GM18520 (cell line): ENCODE measurements at regions not wholly inside any gene's neighbourhood (a gene's known extent, or its start where the extent isn't known, plus 50 kb on each side); places are given as distances from the start of the nearest gene placed in this dataset.

Experiments used
- ATAC-seq: cut with Tn5 transposase; IDR thresholded peaks from one replicate; pipeline ENCODE4 v1.9.1; 2021; ENCODE audit not compliant: unreplicated experiment

GRCh38 chr7:22913158-22913557 lies 90.5 kb upstream of the TOMM7 start:
- no peak for ATAC-seq

GRCh38 chr7:22911889-22912288 lies 89.2 kb upstream of the TOMM7 start:
- ATAC-seq: no peak

DNA sequence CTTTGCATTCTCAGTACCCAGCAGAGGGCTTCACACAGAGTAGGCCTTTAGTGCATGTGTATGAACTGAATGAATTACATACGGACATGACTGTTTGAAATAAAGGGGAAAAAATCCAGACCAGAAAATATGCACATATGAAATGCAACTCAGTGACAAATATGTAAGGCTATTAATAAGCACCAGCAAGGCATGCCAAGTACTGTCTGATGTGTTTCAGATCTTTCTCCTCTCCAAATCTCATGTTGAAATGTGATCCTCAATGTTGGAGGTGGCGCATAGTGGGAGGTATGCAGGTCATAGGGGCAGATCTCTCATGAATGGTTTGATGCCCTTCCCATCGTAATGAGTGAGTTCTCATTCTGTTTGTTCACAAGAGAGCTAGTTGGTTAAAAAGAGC lies 87.3 kb upstream of the TOMM7 start:
- no peak for ATAC-seq

- no peak for ATAC-seq
These were observed 85.2 kb upstream of the TOMM7 start for GRCh38 chr7:22907805-22908204.

- no peak for ATAC-seq
These were observed 78.1 kb upstream of the TOMM7 start for GRCh38 chr7:22900784-22901183.

DNA sequence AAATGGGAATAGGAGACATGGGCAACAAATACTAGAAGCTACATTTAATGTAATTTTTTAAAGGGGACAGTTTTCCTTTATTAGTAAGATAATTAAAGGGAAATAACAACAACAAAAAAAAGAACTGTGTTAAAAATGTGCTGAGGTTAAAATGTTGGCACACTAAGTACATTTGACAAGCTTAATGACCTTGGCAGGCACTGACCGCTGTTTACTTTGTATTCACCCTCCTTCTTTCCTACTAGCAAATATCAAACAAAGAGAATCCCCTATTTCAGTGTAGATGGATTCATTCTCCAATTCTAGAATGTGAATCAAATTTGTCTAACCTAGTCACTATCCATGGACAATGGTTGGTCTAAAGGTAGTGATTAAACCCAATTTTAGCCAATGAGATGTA lies 77.5 kb upstream of the TOMM7 start:
- no peak for ATAC-seq

GRCh38 chr7:22896917-22897316 lies 74.3 kb upstream of the TOMM7 start:
- no peak for ATAC-seq

GRCh38 chr7:22895828-22896165 lies 73.1 kb upstream of the TOMM7 start:
- ATAC-seq: no peak

GRCh38 chr7:22895140-22895827 lies 72.6 kb upstream of the TOMM7 start:
- ATAC-seq: no peak

DNA sequence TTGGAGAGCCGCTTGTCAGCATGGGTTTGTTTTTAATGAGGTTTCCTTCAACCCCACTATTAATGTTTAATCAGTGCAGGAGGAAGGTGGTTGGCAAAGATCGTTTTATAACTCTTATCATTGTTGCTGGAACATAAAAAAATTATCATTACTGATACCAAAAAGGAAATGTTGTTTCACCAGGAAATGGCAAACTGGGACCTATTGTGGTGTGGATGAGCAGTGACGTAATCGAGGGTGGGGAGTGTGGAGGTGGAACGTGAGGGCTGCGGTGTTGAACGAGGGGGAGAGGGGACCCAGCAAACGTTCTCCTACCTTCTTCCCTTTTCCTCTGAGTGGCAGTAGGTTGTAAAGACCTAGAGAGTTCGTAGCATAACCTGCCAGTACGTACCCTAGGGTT lies 71.9 kb upstream of the TOMM7 start:
- no peak for ATAC-seq

DNA sequence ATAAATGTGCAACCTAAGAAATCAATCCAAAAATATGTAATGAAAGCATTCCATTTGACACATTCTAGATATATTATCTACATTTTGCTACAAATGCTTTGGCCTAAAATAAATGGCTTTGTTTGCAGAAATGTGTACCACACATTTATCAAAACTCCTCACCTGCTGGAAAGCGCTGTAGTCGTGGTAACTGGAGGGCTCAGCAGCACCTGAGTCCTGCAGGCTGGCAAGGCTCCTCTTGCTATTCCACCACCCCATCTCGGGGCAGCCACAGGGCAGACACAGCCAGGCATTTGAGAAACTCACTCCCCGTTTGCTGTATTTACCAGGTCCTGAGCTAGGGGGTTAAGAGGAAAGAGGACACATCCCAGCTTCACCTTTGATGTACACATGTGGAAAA lies 68.1 kb upstream of the TOMM7 start:
- no peak for ATAC-seq

DNA sequence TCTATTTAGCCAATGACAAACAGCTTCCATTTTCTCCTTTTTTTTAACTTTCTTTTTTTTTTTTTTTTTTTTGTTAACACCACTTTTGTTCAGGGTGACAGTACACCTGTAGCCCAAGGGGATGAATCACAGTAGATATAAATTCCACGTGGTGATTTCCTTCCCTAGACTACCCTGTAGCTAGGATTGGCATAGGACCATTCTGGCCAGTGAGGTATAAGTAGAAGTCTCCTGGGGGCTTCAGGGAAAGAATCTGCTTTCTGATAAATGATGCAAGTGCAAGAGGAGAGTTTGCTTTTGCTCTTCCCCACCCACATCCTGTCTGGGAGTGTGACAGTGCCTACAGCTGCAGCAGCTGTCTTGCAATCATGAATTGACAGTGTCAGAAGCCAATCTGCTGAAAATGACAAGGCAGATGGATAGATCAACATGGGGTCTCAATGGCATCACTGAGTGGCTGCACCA lies 63.2 kb upstream of the TOMM7 start:
- ATAC-seq: peak; percentile 60

- peak; percentile 36 for ATAC-seq
These were observed 62.5 kb upstream of the TOMM7 start for GRCh38 chr7:22884911-22885788.

- no peak for ATAC-seq
These were observed 59.5 kb upstream of the TOMM7 start for GRCh38 chr7:22882106-22882505.

GRCh38 chr7:22879709-22880306 lies 57.2 kb upstream of the TOMM7 start:
- ATAC-seq: no peak

GRCh38 chr7:22879280-22879679 lies 56.6 kb upstream of the TOMM7 start:
- ATAC-seq: no peak

GRCh38 chr7:22876986-22877729 lies 54.5 kb upstream of the TOMM7 start:
- ATAC-seq: no peak

DNA sequence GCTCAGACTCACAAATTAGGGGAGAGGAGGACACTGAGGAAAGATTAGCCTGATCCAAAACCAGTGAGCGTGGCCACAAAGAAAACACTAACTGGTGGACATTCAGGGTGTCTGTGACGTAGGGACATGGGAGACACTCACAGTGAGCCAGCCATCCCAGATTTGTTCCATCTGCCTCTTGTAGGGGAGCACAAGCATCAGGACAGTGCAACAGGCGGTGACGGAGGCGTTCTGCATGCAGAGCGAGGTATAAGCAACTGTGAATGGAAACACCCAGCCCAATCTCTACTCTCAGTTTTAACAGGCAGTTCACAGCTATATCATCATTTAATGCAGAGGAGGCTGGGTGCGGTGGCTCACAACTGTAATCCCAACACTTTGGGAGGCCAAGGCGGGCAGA lies 52.8 kb upstream of the TOMM7 start:
- ATAC-seq: no peak

- no peak for ATAC-seq
These were observed 52.3 kb upstream of the TOMM7 start for GRCh38 chr7:22874904-22875303.
